IMR-90 (cell line): ENCODE measurements at regions not wholly inside any gene's neighbourhood (a gene's known extent, or its start where the extent isn't known, plus 50 kb on each side); places are given as distances from the start of the nearest gene placed in this dataset.

Experiments used
- ATAC-seq: fragments of 200-7000 bp; cut with Tn5 transposase; 2 replicates; pipeline ENCODE4 v1.9.1; 2020; ENCODE audit warnings: low read depth, mild to moderate bottlenecking, moderate library complexity
- BruUV-seq: library from RNA; stranded (reverse); fragments of 400-500 nt; replicated peaks from 2 replicates; lab custom pipeline; 2021; lab: Mats Ljungman, UMichigan
- CTCF ChIA-PET: fragments of 300-600 bp; formaldehyde crosslinking; extraction: SDS; loops from one replicate; lab custom pipeline; 2021; ENCODE audit warnings: antibody characterized with exemption; lab: Yijun Ruan, JAX
- POLR2A ChIA-PET: fragments of 300-600 bp; sonication (Branson Sonifier 250); formaldehyde crosslinking; loops from one replicate; lab custom pipeline; 2022; ENCODE audit warnings: antibody characterized with exemption; ENCODE audit not compliant: unreplicated experiment; lab: Charles Lee
- DNase-seq: peaks from one replicate; pipeline ENCODE4 v3.0.0; 2013
- H2AFZ ChIP-seq: replicated peaks from 2 replicates; pipeline ENCODE3; 2013; ENCODE audit warnings: low read length, mild to moderate bottlenecking; ENCODE audit not compliant: poor library complexity
- H2AK5ac ChIP-seq: 2 replicates; pipeline ENCODE4 v1.6.1; 2013; ENCODE audit warnings: low read depth, low read length, inconsistent platforms
- H2AK9ac ChIP-seq: replicated peaks from 2 replicates; pipeline ENCODE3; 2013; ENCODE audit warnings: mild to moderate bottlenecking, low read depth, low read length, moderate library complexity; ENCODE audit not compliant: poor library complexity
- H2BK120ac ChIP-seq: 2 replicates; pipeline ENCODE4 v1.6.1; 2013; ENCODE audit warnings: low read depth, low read length, inconsistent platforms
- H2BK15ac ChIP-seq: 3 replicates; pipeline ENCODE4 v1.6.1; 2013; ENCODE audit warnings: low read depth, low read length, inconsistent platforms
- H2BK20ac ChIP-seq: 2 replicates; pipeline ENCODE4 v1.6.1; 2013; ENCODE audit warnings: low read depth, mild to moderate bottlenecking, inconsistent platforms, low read length, moderate library complexity
- H2BK5ac ChIP-seq: 2 replicates; pipeline ENCODE4 v1.6.1; 2013; ENCODE audit warnings: mild to moderate bottlenecking, low read depth, low read length, inconsistent platforms; ENCODE audit not compliant: poor library complexity, severe bottlenecking
- H3K14ac ChIP-seq: replicated peaks from 2 replicates; pipeline ENCODE4 v1.6.1; 2013; ENCODE audit warnings: low read depth, low read length, inconsistent platforms
- H3K18ac ChIP-seq: 2 replicates; pipeline ENCODE4 v1.6.1; 2013; ENCODE audit warnings: low read depth, low read length, control low read depth
- H3K23ac ChIP-seq: 2 replicates; pipeline ENCODE4 v1.6.1; 2013; ENCODE audit warnings: low read depth, low read length, inconsistent platforms
- H3K27ac ChIP-seq: 2 replicates; pipeline ENCODE4 v1.5.1; 2013; ENCODE audit warnings: mild to moderate bottlenecking, control low read depth, low read length; ENCODE audit not compliant: insufficient read depth
- H3K27me3 ChIP-seq: 2 replicates; pipeline ENCODE4 v1.6.1; 2013; ENCODE audit warnings: low read length; ENCODE audit not compliant: control insufficient read depth, insufficient read depth
- H3K36me3 ChIP-seq: 2 replicates; pipeline ENCODE4 v1.6.1; 2013; ENCODE audit warnings: low read length, mixed read lengths; ENCODE audit not compliant: control insufficient read depth, insufficient read depth
- H3K4ac ChIP-seq: 2 replicates; pipeline ENCODE4 v1.6.1; 2013; ENCODE audit warnings: low read depth, low read length, inconsistent platforms
- H3K4me1 ChIP-seq: 2 replicates; pipeline ENCODE4 v1.6.1; 2013; ENCODE audit warnings: low read length, mixed read lengths; ENCODE audit not compliant: control insufficient read depth, insufficient read depth
- H3K4me2 ChIP-seq: 2 replicates; pipeline ENCODE4 v1.6.1; 2013; ENCODE audit warnings: low read depth, mild to moderate bottlenecking, control low read depth, low read length, moderate library complexity
- H3K4me3 ChIP-seq: 2 replicates; pipeline ENCODE4 v1.5.1; 2013; ENCODE audit warnings: low read depth, mild to moderate bottlenecking, control low read depth, low read length, moderate library complexity; ENCODE audit not compliant: insufficient read depth
- H3K56ac ChIP-seq: 2 replicates; pipeline ENCODE4 v1.6.1; 2013; ENCODE audit warnings: low read length, inconsistent platforms; ENCODE audit not compliant: insufficient read depth; ENCODE audit errors: extremely low read depth
- H3K79me1 ChIP-seq, 2 experiments: 2 replicates each; pipeline ENCODE4 v1.6.1; 2013; ENCODE audit warnings: low read length in 2 of 2, inconsistent platforms in 1 of 2, low read depth in 1 of 2
- H3K9ac ChIP-seq: 2 replicates; pipeline ENCODE4 v1.6.1; 2013; ENCODE audit warnings: low read depth, low read length, control low read depth
- H3K9me1 ChIP-seq: 2 replicates; pipeline ENCODE4 v1.6.1; 2013; ENCODE audit warnings: low read length, inconsistent platforms; ENCODE audit not compliant: insufficient read depth
- H3K9me3 ChIP-seq: 2 replicates; pipeline ENCODE4 v1.6.1; 2013; ENCODE audit warnings: low read length; ENCODE audit not compliant: control insufficient read depth, insufficient read depth
- H4K20me1 ChIP-seq: 2 replicates; pipeline ENCODE4 v1.6.1; 2013; ENCODE audit warnings: low read length, inconsistent platforms; ENCODE audit not compliant: insufficient read depth
- H4K5ac ChIP-seq: 2 replicates; pipeline ENCODE4 v1.6.1; 2013; ENCODE audit warnings: mild to moderate bottlenecking, low read depth, low read length, control low read depth
- H4K8ac ChIP-seq, 2 experiments: 2 replicates each; pipeline ENCODE4 v1.6.1; 2013; ENCODE audit warnings: low read depth in 2 of 2, low read length in 2 of 2, control low read depth in 1 of 2, inconsistent platforms in 1 of 2
- H4K91ac ChIP-seq: 2 replicates; pipeline ENCODE4 v1.6.1; 2013; ENCODE audit warnings: low read depth, low read length, inconsistent platforms; ENCODE audit not compliant: insufficient read depth
- MAFK ChIP-seq: IDR thresholded peaks from 2 replicates; pipeline ENCODE4 v1.6.1; 2012; ENCODE audit warnings: low read depth, low read length, improper control_type of control experiment
- MXI1 ChIP-seq: IDR thresholded peaks from 2 replicates; pipeline ENCODE4 v1.6.1; 2012; ENCODE audit warnings: low read depth, mild to moderate bottlenecking, low read length, moderate library complexity, borderline replicate concordance
- dilution Hi-C: fragments of 300-500 bp; cut with HindIII; formaldehyde crosslinking; loops from one replicate; pipeline ENCODE4 v1.14.3; 2018; ENCODE audit warnings: low sequenced_read_pairs; ENCODE audit not compliant: unreplicated experiment
- in situ Hi-C: fragments of 300-500 bp; cut with MboI; formaldehyde crosslinking; loops from 3 replicates; pipeline ENCODE4 v1.14.3; 2019; ENCODE audit warnings: low sequenced_read_pairs, inconsistent platforms, mixed read lengths
- intact Hi-C: fragments of 100-400 bp; cut with micrococcal nuclease; formaldehyde crosslinking; loops from 2 replicates; pipeline ENCODE4 v1.10.0; 2022

- Histone ChIP-seq H3K56ac (no peak overlapping the region; the same call in 1 of the 2 replicates), H2AFZ (no peak overlapping the region), H2BK20ac (no peak overlapping the region), H3K27me3 (no peaks in the 10 kb centered on the region), H3K18ac (no peak overlapping the region), H2AK5ac (no peak overlapping the region), H3K9ac (no peak overlapping the region), H2BK120ac (no peak overlapping the region), H4K20me1 (no peaks in the 10 kb centered on the region), H3K9me1 (no peaks in the 10 kb centered on the region), H4K8ac (no peak overlapping the region), H3K9me3 (no peaks in the 10 kb centered on the region), H3K4me3 (no peak overlapping the region), H3K23ac (no peak overlapping the region), H2BK15ac (no peak overlapping the region), H3K4me2 (no peak overlapping the region), H4K91ac (no peak overlapping the region), H2BK5ac (no peak overlapping the region), H3K79me1 (no peaks in the 10 kb centered on the region), H3K27ac (no peak overlapping the region), H3K14ac (no peak overlapping the region), H3K4me1 (0 out of 2 replicates have a peak, but pooled peaks cover 2% of the 10 kb centered on the region), H2AK9ac (no peak overlapping the region), H3K36me3 (no peaks in the 10 kb centered on the region), H4K5ac (no peak overlapping the region), H3K4ac (no peak overlapping the region)
- DNase-seq (no peak), ATAC-seq (no peak)
- no TSS peak for BruUV-seq
- intact Hi-C loops, result no loop called here
- ChIA-PET CTCF (interaction anchor here (0.6 kb wide), 1 partner anchor 49 kb away, joined by 3 read pairs; no protein-coding TSS in a partner anchor), POLR2A (no interaction called here)
- dilution Hi-C loops, result no loop called here
- TF ChIP-seq MAFK (peak; percentile 25; the same call in 1 of the 2 replicates), MXI1 (no peak)
- in situ Hi-C loops, result no loop called here
These were observed 365.2 kb downstream of the FAT4 start for GRCh38 chr4:125679989-125680388.
